CD4-positive, alpha-beta T cell treated with Interleukin-12 subunit alpha and Interleukin-12 subunit beta, for 1 hour (primary cell): ENCODE measurements at regions not wholly inside any gene's neighbourhood (a gene's known extent, or its start where the extent isn't known, plus 50 kb on each side); places are given as distances from the start of the nearest gene placed in this dataset.
"Not testable (repeated sequence)": the region's sequence is repeated elsewhere in the genome, so short reads cannot be mapped to it uniquely, and the experiment has no call there.

Experiments
- DNase-seq: peaks from one replicate; pipeline ENCODE4 v3.0.0-alpha.2; 2020

DNA sequence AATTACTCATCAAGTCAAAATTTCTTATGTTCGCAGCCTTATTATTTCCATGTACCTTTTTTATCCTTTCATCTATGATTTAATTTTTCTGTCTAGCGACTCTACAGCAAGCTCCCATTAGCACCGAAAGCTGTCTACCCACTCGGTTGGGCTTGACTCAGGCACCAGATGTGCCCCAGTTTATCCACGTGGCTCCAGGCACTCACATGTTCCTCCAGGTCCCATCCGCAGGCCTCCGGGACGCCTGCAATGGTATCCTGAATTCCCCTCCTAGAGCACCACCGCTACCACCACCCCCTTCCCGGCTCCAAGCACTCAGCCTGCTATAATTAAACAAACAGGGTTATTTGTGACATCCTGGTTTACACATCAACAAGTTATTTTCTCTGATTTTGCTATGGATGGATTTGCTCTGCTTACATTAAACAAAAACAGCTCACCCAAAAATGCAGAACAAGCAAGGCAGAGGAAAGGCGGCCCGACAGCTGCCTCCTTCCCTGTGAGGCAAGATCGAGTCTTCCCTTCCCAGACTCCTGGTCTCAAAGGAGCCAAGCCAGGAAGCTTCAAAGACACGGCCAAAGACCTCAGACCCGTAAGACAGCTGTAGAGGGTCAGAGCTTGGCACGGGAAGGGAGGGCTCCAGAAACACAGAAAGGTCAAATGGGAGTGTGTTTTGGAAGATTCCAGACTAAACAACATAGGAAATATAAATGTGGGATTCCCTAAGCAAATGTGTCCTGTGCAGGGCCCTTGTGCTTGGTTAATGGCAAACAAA, 253.8 kb downstream of the TTC8 start:
- no peak for DNase-seq

GRCh38 chr14:89085231-89085731, 260.8 kb downstream of the TTC8 start:
- no peak for DNase-seq

DNA sequence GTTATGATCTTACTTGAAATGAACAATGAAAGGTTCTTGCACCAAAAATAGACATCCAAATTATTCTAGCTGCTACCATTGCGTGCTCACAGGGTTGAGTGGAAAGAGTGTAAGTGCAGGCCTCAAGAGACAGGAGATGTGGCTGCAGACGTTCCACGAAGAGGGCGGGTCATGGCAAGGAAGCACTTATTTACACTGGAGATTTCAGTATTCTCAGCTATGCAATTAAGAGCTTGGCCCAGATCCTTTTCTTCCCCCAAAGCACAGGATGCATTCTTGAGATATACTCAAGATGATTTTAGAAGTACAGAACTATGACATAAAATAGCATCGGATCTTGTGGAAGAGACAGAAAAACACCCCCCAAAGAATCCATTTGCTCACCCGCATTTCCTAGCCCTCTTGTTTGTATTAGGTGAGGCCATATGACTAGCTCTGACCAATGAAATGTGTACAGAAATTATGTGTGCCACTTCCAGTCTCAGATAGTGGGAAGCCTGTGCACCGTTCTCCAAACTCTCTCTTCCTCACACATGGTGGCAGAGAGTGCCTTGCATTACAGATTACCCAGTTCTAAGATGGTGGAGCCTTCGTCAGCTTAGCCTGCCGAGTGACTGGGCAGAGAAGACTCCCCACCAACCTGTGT, 261.4 kb downstream of the TTC8 start:
- DNase-seq: no peak

- DNase-seq: no peak
These were observed 264.1 kb downstream of the TTC8 start for GRCh38 chr14:89088530-89088929.

DNA sequence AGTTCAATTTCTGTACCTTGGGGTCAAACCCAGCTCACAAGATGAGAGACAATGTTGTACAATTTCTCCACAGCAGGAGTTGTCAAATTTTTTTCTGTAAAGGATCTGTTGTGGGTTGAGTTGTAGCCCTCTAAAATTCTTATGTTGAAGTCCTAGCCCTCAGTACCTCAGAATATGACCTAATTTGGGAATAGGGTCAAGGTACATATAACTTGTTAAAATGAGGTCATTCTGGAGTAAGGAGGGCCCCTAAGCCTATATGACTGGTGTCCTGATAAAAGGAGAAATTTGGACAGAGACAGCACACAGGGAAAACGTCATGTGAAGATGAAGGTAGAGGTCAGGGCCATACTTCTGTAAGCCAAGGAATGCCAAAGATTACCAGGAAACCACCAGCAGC, 264.9 kb downstream of the TTC8 start:
- no peak for DNase-seq

GRCh38 chr14:89091781-89092180, 267.3 kb downstream of the TTC8 start:
- no peak for DNase-seq

DNA sequence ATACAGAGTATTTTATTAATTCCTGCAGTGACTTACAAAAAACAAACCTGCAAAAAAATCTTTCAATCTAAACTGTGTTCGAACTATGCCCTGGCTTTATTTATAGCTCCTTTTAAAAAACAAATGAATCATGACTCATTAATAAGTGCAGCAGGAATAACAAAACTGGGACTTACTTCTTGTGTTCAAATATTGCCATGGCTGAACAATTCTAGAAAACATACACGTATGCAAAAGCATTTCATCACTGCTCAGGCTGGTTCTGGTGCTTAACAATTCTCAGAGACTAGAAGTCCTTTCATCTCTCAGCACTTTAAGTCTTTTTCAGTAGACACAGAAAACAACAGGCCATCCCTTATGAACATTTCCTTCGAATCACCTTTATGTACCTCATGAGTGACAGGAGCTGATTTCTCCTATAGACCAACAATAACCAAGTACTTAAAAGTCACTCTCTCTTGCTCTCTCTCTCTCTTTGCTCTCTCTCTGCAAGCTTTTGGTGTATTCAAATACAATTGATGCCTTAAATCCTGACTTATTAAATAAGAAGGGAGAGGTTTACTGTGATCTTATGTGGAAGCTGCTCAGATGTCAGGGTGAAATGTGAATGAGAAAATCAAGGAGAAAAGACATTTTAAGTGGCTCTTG, 268.8 kb downstream of the TTC8 start:
- no peak for DNase-seq

DNA sequence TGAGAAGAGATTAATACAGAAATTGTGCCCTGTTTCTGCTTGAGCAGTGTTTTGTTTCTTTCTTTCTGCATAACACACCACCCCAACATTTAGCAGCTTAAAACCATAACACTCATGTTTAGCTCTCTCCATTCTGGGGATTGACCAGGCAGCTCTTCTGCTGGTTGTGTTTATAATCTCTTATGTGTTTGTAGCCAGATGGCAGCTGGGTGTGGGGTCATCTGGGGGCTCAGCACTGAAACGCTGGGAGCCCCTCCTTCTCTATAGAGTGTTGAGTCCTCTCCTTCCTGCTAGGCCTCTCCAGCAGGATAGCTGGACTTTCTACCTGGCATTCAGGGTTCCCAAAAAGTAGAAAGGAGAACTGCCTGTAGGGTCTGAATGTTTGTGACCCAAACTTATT, 270.6 kb downstream of the TTC8 start:
- no peak for DNase-seq

DNA sequence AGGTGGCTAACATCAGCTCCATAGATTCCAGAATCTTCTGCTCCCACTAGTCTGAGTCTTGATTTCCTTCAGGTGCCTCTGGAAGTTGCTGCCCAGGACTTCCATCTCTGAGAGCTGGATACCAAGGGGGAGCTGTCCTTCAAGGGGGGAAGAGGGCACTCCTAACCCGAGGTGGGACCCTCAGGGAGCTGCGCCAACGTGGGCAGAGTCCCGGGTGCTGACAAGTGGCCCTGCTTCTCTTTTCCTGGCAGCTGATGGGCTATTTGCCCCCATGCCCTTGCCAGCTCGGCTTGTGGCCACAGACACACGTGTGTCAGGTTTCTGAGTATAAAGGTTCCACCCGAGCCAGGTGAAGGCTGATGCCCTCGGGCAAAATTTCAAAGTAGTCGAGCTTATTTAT, 272.5 kb downstream of the TTC8 start:
- no peak for DNase-seq

- no peak for DNase-seq
These were observed 273.8 kb downstream of the TTC8 start for GRCh38 chr14:89098254-89098653.

- DNase-seq: not testable (repeated sequence)
These were observed 279.8 kb downstream of the TTC8 start for GRCh38 chr14:89104171-89104817.

- not testable (repeated sequence) for DNase-seq
These were observed 280.4 kb downstream of the TTC8 start for GRCh38 chr14:89104861-89105260.
